WTC11 (cell line): ENCODE measurements at regions not wholly inside any gene's neighbourhood (a gene's known extent, or its start where the extent isn't known, plus 50 kb on each side); places are given as distances from the start of the nearest gene placed in this dataset.
"Not testable (repeated sequence)": the region's sequence is repeated elsewhere in the genome, so short reads cannot be mapped to it uniquely, and the experiment has no call there.

Source experiments
- ATAC-seq: fragments of 200-7000 bp; cut with Tn5 transposase; 2 replicates; pipeline ENCODE4 v1.10.0; 2021; ENCODE audit warnings: mild to moderate bottlenecking, moderate library complexity
- CTCF ChIA-PET: fragments of 300-600 bp; sonication (Branson Sonifier 250); formaldehyde crosslinking; loops from one replicate; lab custom pipeline; 2021; ENCODE audit warnings: antibody characterized with exemption; lab: Charles Lee
- POLR2A ChIA-PET: fragments of 350-600 bp; sonication (Branson Sonifier 250); formaldehyde crosslinking; loops from one replicate; lab custom pipeline; 2021; ENCODE audit warnings: antibody characterized with exemption; lab: Charles Lee
- DNase-seq: peaks from one replicate; pipeline ENCODE4 v3.0.0; 2021; ENCODE audit warnings: low spot score
- H3K27ac Mint-ChIP-seq: 2 replicates; pipeline ENCODE4 v1.8.0; 2021; ENCODE audit warnings: mixed read lengths
- H3K27me3 Mint-ChIP-seq: 2 replicates; pipeline ENCODE4 v1.8.0; 2021; ENCODE audit warnings: low read depth, mild to moderate bottlenecking, moderate library complexity, mixed read lengths
- H3K36me3 Mint-ChIP-seq: 2 replicates; pipeline ENCODE4 v1.8.0; 2021; ENCODE audit warnings: mixed read lengths
- H3K4me1 Mint-ChIP-seq: 2 replicates; pipeline ENCODE4 v1.8.0; 2022; ENCODE audit warnings: mixed read lengths
- H3K4me3 Mint-ChIP-seq: 2 replicates; pipeline ENCODE4 v1.8.0; 2021; ENCODE audit warnings: mild to moderate bottlenecking, moderate library complexity, mixed read lengths
- H3K9me3 Mint-ChIP-seq: 2 replicates; pipeline ENCODE4 v1.8.0; 2021; ENCODE audit warnings: mixed read lengths
- ARID4B ChIP-seq: sonication (generic); formaldehyde crosslinking; IDR thresholded peaks from 2 replicates; pipeline ENCODE4 v1.8.0; 2023; ENCODE audit warnings: missing genetic modification reagents, mild to moderate bottlenecking, borderline replicate concordance
- EMX1 ChIP-seq: fragments of 250-450 bp; sonication (Bioruptor Pico); IDR thresholded peaks from 2 replicates; pipeline ENCODE4 v1.8.0; 2021; ENCODE audit warnings: mild to moderate bottlenecking
- FOXJ3 ChIP-seq: sonication (generic); formaldehyde crosslinking; IDR thresholded peaks from 2 replicates; pipeline ENCODE4 v1.9.0; 2021; ENCODE audit warnings: missing genetic modification reagents, mild to moderate bottlenecking, borderline replicate concordance
- HMGA2 ChIP-seq: fragments of 250-450 bp; sonication (Bioruptor Pico); IDR thresholded peaks from 2 replicates; pipeline ENCODE4 v1.4.0; 2021; ENCODE audit warnings: mild to moderate bottlenecking, moderate library complexity
- MLX ChIP-seq: sonication (generic); formaldehyde crosslinking; IDR thresholded peaks from 2 replicates; pipeline ENCODE4 v1.8.1; 2023; ENCODE audit warnings: mild to moderate bottlenecking, missing genetic modification reagents, moderate library complexity
- NFATC4 ChIP-seq: fragments of 250-450 bp; sonication (Bioruptor Pico); IDR thresholded peaks from 2 replicates; pipeline ENCODE4 v1.9.0; 2021; ENCODE audit warnings: mild to moderate bottlenecking
- NFYB ChIP-seq: sonication (generic); formaldehyde crosslinking; conservative IDR thresholded peaks from 2 replicates; pipeline ENCODE4 v1.8.0; 2022; ENCODE audit warnings: low read depth, missing genetic modification reagents
- NR1H2 ChIP-seq: sonication (generic); formaldehyde crosslinking; IDR thresholded peaks from 2 replicates; pipeline ENCODE4 v1.9.0; 2021; ENCODE audit warnings: mild to moderate bottlenecking, moderate library complexity, missing genetic modification reagents
- OVOL2 ChIP-seq: fragments of 250-450 bp; sonication (Bioruptor Pico); IDR thresholded peaks from 2 replicates; pipeline ENCODE4 v1.9.0; 2021; ENCODE audit warnings: mild to moderate bottlenecking, borderline replicate concordance
- PRRX2 ChIP-seq: fragments of 250-450 bp; sonication (Bioruptor Pico); IDR thresholded peaks from 2 replicates; pipeline ENCODE4 v1.8.0; 2021; ENCODE audit warnings: mild to moderate bottlenecking
- RELA ChIP-seq: sonication (generic); formaldehyde crosslinking; IDR thresholded peaks from 2 replicates; pipeline ENCODE4 v1.8.1; 2022; ENCODE audit warnings: missing genetic modification reagents, mild to moderate bottlenecking, borderline replicate concordance
- TCF7 ChIP-seq: sonication (generic); formaldehyde crosslinking; IDR thresholded peaks from 2 replicates; pipeline ENCODE4 v1.8.0; 2022; ENCODE audit warnings: mild to moderate bottlenecking, low read depth, missing genetic modification reagents, moderate library complexity
- TEAD4 ChIP-seq: sonication (generic); formaldehyde crosslinking; IDR thresholded peaks from 2 replicates; pipeline ENCODE4 v1.8.0; 2022; ENCODE audit warnings: mild to moderate bottlenecking, missing genetic modification reagents
- ZNF416 ChIP-seq: fragments of 250-450 bp; sonication (Bioruptor Pico); IDR thresholded peaks from 2 replicates; pipeline ENCODE4 v1.9.0; 2021; ENCODE audit warnings: mild to moderate bottlenecking, inconsistent platforms
- ZNF671 ChIP-seq: fragments of 250-450 bp; sonication (Bioruptor Pico); IDR thresholded peaks from 2 replicates; pipeline ENCODE4 v1.8.0; 2021; ENCODE audit warnings: mild to moderate bottlenecking
- ZSCAN18 ChIP-seq: fragments of 250-450 bp; sonication (Bioruptor Pico); IDR thresholded peaks from 2 replicates; pipeline ENCODE4 v2.1.2; 2022; ENCODE audit warnings: mild to moderate bottlenecking, moderate library complexity

- Mint-ChIP-seq H3K36me3 (no peaks in the 10 kb centered on the region), H3K27ac (no peak overlapping the region), H3K27me3 (no peaks in the 10 kb centered on the region), H3K4me3 (no peak overlapping the region), H3K4me1 (peaks cover 17% of the 10 kb centered on the region), H3K9me3 (no peaks in the 10 kb centered on the region; the same call in 1 of the 2 replicates)
- ChIA-PET POLR2A (no interaction called here), CTCF (interaction anchor here (1.0 kb wide), 1 partner anchor 21 kb away, joined by 3 read pairs; no protein-coding TSS in a partner anchor)
- ATAC-seq, result no peak
- DNase-seq, result no peak
- TF ChIP-seq ZSCAN18 (CRISPR knock-in tag) (no peak), OVOL2 (CRISPR knock-in tag) (no peak), EMX1 (CRISPR knock-in tag) (no peak), TEAD4 (CRISPR knock-in tag) (no peak), NR1H2 (CRISPR knock-in tag) (no peak), NFYB (no peak), RELA (CRISPR knock-in tag) (no peak), NFATC4 (CRISPR knock-in tag) (no peak), ZNF416 (no peak), FOXJ3 (no peak), PRRX2 (CRISPR knock-in tag) (no peak), ZNF671 (no peak), MLX (CRISPR knock-in tag) (no peak), ARID4B (CRISPR knock-in tag) (no peak), TCF7 (CRISPR knock-in tag) (no peak)
Observed at GRCh38 chr10:123252779-123253178, 98.6 kb downstream of the BUB3 start.

GRCh38 chr10:123254343-123254742 is 100.1 kb downstream of the BUB3 start:
- DNase-seq, POLR2A ChIA-PET, H3K36me3 Mint-ChIP-seq, H3K9me3 Mint-ChIP-seq, H3K4me3 Mint-ChIP-seq, H3K27ac Mint-ChIP-seq, H3K27me3 Mint-ChIP-seq, CTCF ChIA-PET, ATAC-seq: not testable (repeated sequence)
- H3K4me1 Mint-ChIP-seq, result peaks cover 17% of the 10 kb centered on the region

GRCh38 chr10:123257904-123258456 is 103.8 kb downstream of the BUB3 start:
- Mint-ChIP-seq H3K9me3 (no peaks in the 10 kb centered on the region), H3K4me3 (no peak overlapping the region), H3K4me1 (no peaks in the 10 kb centered on the region), H3K27ac (no peak overlapping the region), H3K27me3 (no peaks in the 10 kb centered on the region), H3K36me3 (no peaks in the 10 kb centered on the region)
- DNase-seq, result no peak
- no peak for ATAC-seq
- ChIA-PET POLR2A (no interaction called here), CTCF (interaction anchor here (0.8 kb wide), 1 partner anchor 12 kb away, joined by 3 read pairs; no protein-coding TSS in a partner anchor)
- TF ChIP-seq HMGA2 (CRISPR knock-in tag), result no peak
